H1 (cell line): ENCODE measurements at regions not wholly inside any gene's neighbourhood (a gene's known extent, or its start where the extent isn't known, plus 50 kb on each side); places are given as distances from the start of the nearest gene placed in this dataset.

ENCODE experiments used
- CTCF ChIP-seq, 3 experiments: IDR thresholded peaks; 1 replicate in 2 of 3; 2 replicates in 1 of 3; pipeline versions ENCODE4 v1.5.1 to v1.6.1; 2011; ENCODE audit warnings: low read length in 3 of 3, mild to moderate bottlenecking in 3 of 3, inconsistent platforms in 2 of 3, low read depth in 1 of 3, moderate library complexity in 1 of 3; ENCODE audit not compliant: insufficient read depth in 1 of 3; ENCODE audit errors: control extremely low read depth in 1 of 3
- GTF2F1 ChIP-seq: IDR thresholded peaks from 2 replicates; pipeline ENCODE4 v1.6.1; 2012; ENCODE audit warnings: low read depth, low read length, improper control_type of control experiment, borderline replicate concordance
- KDM5A ChIP-seq: fragments of 200-600 bp; IDR thresholded peaks from 2 replicates; pipeline ENCODE4 v1.7.1; 2012; ENCODE audit warnings: mild to moderate bottlenecking, low read length, inconsistent platforms, mixed read lengths
- RAD21 ChIP-seq, 2 experiments: IDR thresholded peaks in 1 of 2; conservative IDR thresholded peaks in 1 of 2; 2 replicates each; pipeline ENCODE4 v1.6.1; 2011; ENCODE audit warnings: low read depth in 2 of 2, low read length in 2 of 2, improper control_type of control experiment in 1 of 2, inconsistent platforms in 1 of 2, mild to moderate bottlenecking in 1 of 2, moderate library complexity in 1 of 2
- SIX5 ChIP-seq: IDR thresholded peaks from 2 replicates; pipeline ENCODE4 v1.6.1; 2011; ENCODE audit warnings: mild to moderate bottlenecking, low read depth, low read length
- ZNF274 ChIP-seq: IDR thresholded peaks from 2 replicates; pipeline ENCODE4 v1.7.0; 2012; ENCODE audit warnings: low read length, borderline replicate concordance; ENCODE audit errors: extremely low read depth

- TF ChIP-seq KDM5A (no peak), CTCF (IDR thresholded peaks at IDR 0.05; ENCODE audit: control extremely low read depth in 1 of 3, insufficient read depth in 1 of 3, low read depth in 1 of 3, low read length in 3 of 3) (no peak), RAD21 (IDR thresholded peaks at IDR 0.05 in 1 of 2, conservative IDR thresholded peaks at IDR 0.05 in 1 of 2; ENCODE audit: low read depth in 2 of 2, low read length in 2 of 2) (no peak), SIX5 (no peak), ZNF274 (no peak), GTF2F1 (no peak)
Measured at GRCh38 chr6:767755-768512, 75.0 kb upstream of the EXOC2 start.
